ENCODE measurements at regions not wholly inside any gene's neighbourhood (a gene's known extent, or its start where the extent isn't known, plus 50 kb on each side); places are given as distances from the start of the nearest gene placed in this dataset.

GRCh38 chr13:57450356-57450755, 181.2 kb upstream of the PCDH17 start:
- no peak overlapping the region for H3K56ac ChIP-seq (replicated peaks; ENCODE audit: insufficient read length, low read depth, low read length)
- H3K23ac ChIP-seq (ENCODE audit: insufficient read length): no peak overlapping the region
- no peak overlapping the region for H4K5ac ChIP-seq (ENCODE audit: insufficient read length, low read depth, low read length)
- H3K9ac ChIP-seq (replicated peaks in 1 of 4; ENCODE audit: extremely low read depth in 1 of 4, low read depth in 3 of 4, low read length in 3 of 4): no peak overlapping the region
- no peak overlapping the region for H3K4me3 ChIP-seq (ENCODE audit: extremely low read depth in 1 of 4, insufficient read depth in 2 of 4, low read depth in 3 of 4, low read length in 4 of 4)
- H2AK5ac ChIP-seq (ENCODE audit: low read depth, low read length): no peak overlapping the region
- H2BK20ac ChIP-seq (ENCODE audit: low read length): no peak overlapping the region
- H3K36me3 ChIP-seq (ENCODE audit: control insufficient read depth in 2 of 4, insufficient read depth in 4 of 4, low read length in 3 of 4): no peaks in the 10 kb centered on the region
- ChIA-PET CTCF (ENCODE audit: partially characterized antibody) (interaction anchor here (0.7 kb wide), 1 partner anchor 1111 kb away, joined by 3 read pairs; no protein-coding TSS in a partner anchor), POLR2A (ENCODE audit: partially characterized antibody) (no interaction called here)
- no peaks in the 10 kb centered on the region for H3K79me2 ChIP-seq (ENCODE audit: control insufficient read depth in 1 of 2, insufficient read depth in 2 of 2, low read length in 2 of 2)
- DNase-seq (ENCODE audit: low read depth in 1 of 2, low spot score in 2 of 2) (no peak), FAIRE-seq (no peak)
- no peak overlapping the region for H2BK5ac ChIP-seq (ENCODE audit: low read depth, low read length)
- H3K79me1 ChIP-seq (ENCODE audit: low read depth, low read length): no peaks in the 10 kb centered on the region
- no peaks in the 10 kb centered on the region for H3K4me1 ChIP-seq (replicated peaks in 1 of 4; ENCODE audit: control insufficient read depth in 3 of 4, insufficient read depth in 4 of 4, low read length in 3 of 4)
- H3K4ac ChIP-seq (replicated peaks; ENCODE audit: insufficient read length, low read depth, low read length): no peak overlapping the region
- 81% methylated on average over 2 of the region's 2 CpGs; no CpG with 5 or more reads in 1 of the 2 experiments for WGBS, 2 experiments (ENCODE audit: extremely low coverage in 1 of 2, insufficient coverage in 1 of 2, insufficient read length in 1 of 2, insufficient replicate concordance in 2 of 2, low coverage in 1 of 2, low lambda C conversion rate in 2 of 2, missing lambda C conversion rate in 1 of 2)
- H2BK120ac ChIP-seq (replicated peaks; ENCODE audit: low read depth, low read length): no peak overlapping the region
- no peak overlapping the region for H3K18ac ChIP-seq (ENCODE audit: extremely low read depth, low read length)
- H3K27ac ChIP-seq (ENCODE audit: low read depth, low read length): no peak overlapping the region
- H3K23me2 ChIP-seq (ENCODE audit: low read depth, low read length): no peaks in the 10 kb centered on the region
- H3K27me3 ChIP-seq (replicated peaks in 1 of 4; ENCODE audit: control insufficient read depth in 3 of 4, extremely low read depth in 1 of 4, insufficient read depth in 3 of 4, low read length in 3 of 4): no peaks in the 10 kb centered on the region
- no peaks in the 10 kb centered on the region for H3K9me3 ChIP-seq (ENCODE audit: insufficient read depth in 2 of 2, low read depth in 1 of 2, low read length in 1 of 2)
- H4K8ac ChIP-seq (ENCODE audit: extremely low read depth, insufficient read depth, low read length): no peak overlapping the region
- H2BK15ac ChIP-seq (ENCODE audit: low read length): no peak overlapping the region
- H2AFZ ChIP-seq (ENCODE audit: low read length): no peak overlapping the region
- no peak overlapping the region for H4K91ac ChIP-seq (replicated peaks; ENCODE audit: insufficient read length, low read length)
- no peaks in the 10 kb centered on the region for H4K20me1 ChIP-seq (replicated peaks in 1 of 2; ENCODE audit: control insufficient read depth in 1 of 2, insufficient read depth in 2 of 2, low read length in 2 of 2)
- no peak overlapping the region for H2BK12ac ChIP-seq (ENCODE audit: low read depth, low read length)
- no peak overlapping the region for H3K4me2 ChIP-seq (ENCODE audit: insufficient read depth in 1 of 2, low read depth in 2 of 2, low read length in 2 of 2)
- no peak overlapping the region for H3K14ac ChIP-seq (ENCODE audit: insufficient read length)
- no peak for TF ChIP-seq ASH2L (IDR thresholded peaks at IDR 0.05; ENCODE audit: low read length)
- no peak for TF ChIP-seq RNF2 (IDR thresholded peaks at IDR 0.05; ENCODE audit: borderline replicate concordance, low read depth, low read length, missing control alignments, poor library complexity, severe bottlenecking)
- TF ChIP-seq SP1 (IDR thresholded peaks at IDR 0.05; ENCODE audit: low read depth, low read length): no peak
- TF ChIP-seq, protein P1, sequence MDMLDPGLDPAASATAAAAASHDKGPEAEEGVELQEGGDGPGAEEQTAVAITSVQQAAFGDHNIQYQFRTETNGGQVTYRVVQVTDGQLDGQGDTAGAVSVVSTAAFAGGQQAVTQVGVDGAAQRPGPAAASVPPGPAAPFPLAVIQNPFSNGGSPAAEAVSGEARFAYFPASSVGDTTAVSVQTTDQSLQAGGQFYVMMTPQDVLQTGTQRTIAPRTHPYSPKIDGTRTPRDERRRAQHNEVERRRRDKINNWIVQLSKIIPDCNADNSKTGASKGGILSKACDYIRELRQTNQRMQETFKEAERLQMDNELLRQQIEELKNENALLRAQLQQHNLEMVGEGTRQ (IDR thresholded peaks at IDR 0.05; ENCODE audit: low read length): no peak
- TF ChIP-seq NRF1 (IDR thresholded peaks at IDR 0.05; ENCODE audit: low read depth, low read length): no peak
- no peak for TF ChIP-seq SP2 (IDR thresholded peaks at IDR 0.05; ENCODE audit: low read length)
- TF ChIP-seq BCL11A (IDR thresholded peaks at IDR 0.05; ENCODE audit: low read depth in 2 of 2, low read length in 2 of 2): no peak
- no peak for TF ChIP-seq JUN (IDR thresholded peaks at IDR 0.05; ENCODE audit: low read depth, low read length)

All from H1 (cell line).